NB4 (cell line): ENCODE measurements at regions not wholly inside any gene's neighbourhood (a gene's known extent, or its start where the extent isn't known, plus 50 kb on each side); places are given as distances from the start of the nearest gene placed in this dataset.

Experiments used
- MYC ChIP-seq: IDR thresholded peaks from 2 replicates; pipeline ENCODE4 v1.6.1; 2011; ENCODE audit warnings: low read depth, low read length
- POLR2A ChIP-seq: IDR thresholded peaks from 2 replicates; pipeline ENCODE4 v1.6.1; 2011; ENCODE audit warnings: mild to moderate bottlenecking; ENCODE audit not compliant: insufficient read length; ENCODE audit errors: extremely low read depth
- TF ChIP-seq, protein P1 (sequence below): IDR thresholded peaks from one replicate; pipeline ENCODE4 v1.5.1; 2012; ENCODE audit warnings: low read depth, low read length
- TF ChIP-seq, protein P2 (sequence below): IDR thresholded peaks from 2 replicates; pipeline ENCODE4 v1.6.1; 2011; ENCODE audit warnings: low read depth, low read length

DNA sequence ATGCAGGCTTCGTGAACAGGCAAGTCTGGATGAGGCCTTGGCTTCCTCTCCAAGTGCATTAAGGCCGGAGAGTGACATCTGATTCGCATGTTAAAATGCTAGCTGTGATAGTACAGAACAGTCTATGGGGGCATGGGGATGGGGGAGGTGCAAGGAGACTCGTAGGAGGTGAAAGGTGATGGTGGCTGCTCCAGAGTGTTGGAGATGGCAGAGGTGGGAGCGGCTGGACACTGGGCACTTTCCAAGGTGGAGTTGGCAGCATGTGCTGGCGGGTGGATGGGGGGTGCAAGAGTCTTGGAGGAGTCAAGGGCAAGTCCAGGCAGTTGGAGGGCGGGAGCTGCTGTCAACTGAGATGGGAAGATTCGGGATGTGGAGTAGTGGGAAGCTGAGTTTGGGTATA is 350.9 kb upstream of the TNRC6C start:
- TF ChIP-seq, protein P1, sequence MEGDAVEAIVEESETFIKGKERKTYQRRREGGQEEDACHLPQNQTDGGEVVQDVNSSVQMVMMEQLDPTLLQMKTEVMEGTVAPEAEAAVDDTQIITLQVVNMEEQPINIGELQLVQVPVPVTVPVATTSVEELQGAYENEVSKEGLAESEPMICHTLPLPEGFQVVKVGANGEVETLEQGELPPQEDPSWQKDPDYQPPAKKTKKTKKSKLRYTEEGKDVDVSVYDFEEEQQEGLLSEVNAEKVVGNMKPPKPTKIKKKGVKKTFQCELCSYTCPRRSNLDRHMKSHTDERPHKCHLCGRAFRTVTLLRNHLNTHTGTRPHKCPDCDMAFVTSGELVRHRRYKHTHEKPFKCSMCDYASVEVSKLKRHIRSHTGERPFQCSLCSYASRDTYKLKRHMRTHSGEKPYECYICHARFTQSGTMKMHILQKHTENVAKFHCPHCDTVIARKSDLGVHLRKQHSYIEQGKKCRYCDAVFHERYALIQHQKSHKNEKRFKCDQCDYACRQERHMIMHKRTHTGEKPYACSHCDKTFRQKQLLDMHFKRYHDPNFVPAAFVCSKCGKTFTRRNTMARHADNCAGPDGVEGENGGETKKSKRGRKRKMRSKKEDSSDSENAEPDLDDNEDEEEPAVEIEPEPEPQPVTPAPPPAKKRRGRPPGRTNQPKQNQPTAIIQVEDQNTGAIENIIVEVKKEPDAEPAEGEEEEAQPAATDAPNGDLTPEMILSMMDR, result no peak
- TF ChIP-seq POLR2A, result no peak
- TF ChIP-seq, protein P2, sequence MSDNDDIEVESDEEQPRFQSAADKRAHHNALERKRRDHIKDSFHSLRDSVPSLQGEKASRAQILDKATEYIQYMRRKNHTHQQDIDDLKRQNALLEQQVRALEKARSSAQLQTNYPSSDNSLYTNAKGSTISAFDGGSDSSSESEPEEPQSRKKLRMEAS, result no peak
- no peak for TF ChIP-seq MYC
